ENCODE measurements at regions not wholly inside any gene's neighbourhood (a gene's known extent, or its start where the extent isn't known, plus 50 kb on each side); places are given as distances from the start of the nearest gene placed in this dataset.
A peak's percentile ranks its signal among the peaks of the same experiment; 100 is the strongest.

DNA sequence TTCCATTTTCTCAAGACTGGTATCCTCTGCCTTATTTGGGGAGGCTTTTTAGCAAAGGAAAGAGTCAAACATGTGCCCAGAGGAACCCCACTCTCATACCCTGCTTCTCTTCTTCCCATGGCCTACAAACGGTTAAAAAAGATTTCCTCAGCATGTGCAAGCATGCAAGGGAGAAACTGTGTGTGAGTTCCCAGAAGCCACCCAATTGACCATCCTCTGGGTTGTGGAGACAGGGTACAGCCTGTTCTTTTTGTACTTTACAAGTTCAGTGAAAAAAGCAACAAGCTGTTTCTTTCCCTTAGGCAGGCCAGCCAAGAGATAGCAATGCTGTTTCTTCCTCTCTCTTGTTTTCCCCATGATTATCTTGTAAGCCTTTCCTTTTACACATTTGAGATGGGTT lies 68.8 kb upstream of the MTPN start:
- Mint-ChIP-seq H3K4me3 (no peak overlapping the region), H3K36me3 (ENCODE audit: low read depth) (peaks cover 10% of the 10 kb centered on the region), H3K27me3 (ENCODE audit: low read depth, poor library complexity) (peaks cover 2% of the 10 kb centered on the region), H3K9me3 (peaks cover 40% of the 10 kb centered on the region), H3K27ac (no peak overlapping the region), H3K4me1 (peaks cover 24% of the 10 kb centered on the region)
- TF ChIP-seq, protein P1, sequence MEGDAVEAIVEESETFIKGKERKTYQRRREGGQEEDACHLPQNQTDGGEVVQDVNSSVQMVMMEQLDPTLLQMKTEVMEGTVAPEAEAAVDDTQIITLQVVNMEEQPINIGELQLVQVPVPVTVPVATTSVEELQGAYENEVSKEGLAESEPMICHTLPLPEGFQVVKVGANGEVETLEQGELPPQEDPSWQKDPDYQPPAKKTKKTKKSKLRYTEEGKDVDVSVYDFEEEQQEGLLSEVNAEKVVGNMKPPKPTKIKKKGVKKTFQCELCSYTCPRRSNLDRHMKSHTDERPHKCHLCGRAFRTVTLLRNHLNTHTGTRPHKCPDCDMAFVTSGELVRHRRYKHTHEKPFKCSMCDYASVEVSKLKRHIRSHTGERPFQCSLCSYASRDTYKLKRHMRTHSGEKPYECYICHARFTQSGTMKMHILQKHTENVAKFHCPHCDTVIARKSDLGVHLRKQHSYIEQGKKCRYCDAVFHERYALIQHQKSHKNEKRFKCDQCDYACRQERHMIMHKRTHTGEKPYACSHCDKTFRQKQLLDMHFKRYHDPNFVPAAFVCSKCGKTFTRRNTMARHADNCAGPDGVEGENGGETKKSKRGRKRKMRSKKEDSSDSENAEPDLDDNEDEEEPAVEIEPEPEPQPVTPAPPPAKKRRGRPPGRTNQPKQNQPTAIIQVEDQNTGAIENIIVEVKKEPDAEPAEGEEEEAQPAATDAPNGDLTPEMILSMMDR (IDR thresholded peaks at IDR 0.05): no peak
- no peak for DNase-seq

DNA sequence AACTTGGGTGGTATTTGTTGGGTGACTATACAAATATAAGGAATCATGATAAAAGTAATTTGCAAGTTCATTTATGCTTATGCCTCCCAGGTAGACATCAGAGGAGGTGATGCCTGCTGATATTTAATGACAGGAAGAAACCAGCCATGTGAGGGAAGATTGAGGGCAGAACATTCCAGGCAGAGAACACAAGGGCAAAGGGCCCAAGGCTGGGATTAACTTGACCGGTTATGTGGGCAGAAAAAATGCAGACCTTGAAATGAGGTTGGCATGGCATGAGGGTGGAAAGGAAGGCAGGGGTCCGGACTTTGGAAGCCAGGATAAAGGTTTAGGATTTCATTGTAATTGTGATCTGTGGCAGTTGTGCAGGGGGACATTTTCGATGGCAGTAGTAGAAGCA lies 68.0 kb upstream of the MTPN start:
- DNase-seq: no peak
- Mint-ChIP-seq H3K4me1 (peaks cover 19% of the 10 kb centered on the region), H3K27me3 (ENCODE audit: low read depth, poor library complexity) (peaks cover 2% of the 10 kb centered on the region), H3K4me3 (no peak overlapping the region), H3K36me3 (ENCODE audit: low read depth) (peaks cover 10% of the 10 kb centered on the region), H3K9me3 (peaks cover 40% of the 10 kb centered on the region), H3K27ac (no peak overlapping the region)
- TF ChIP-seq, protein P1 (IDR thresholded peaks at IDR 0.05): no peak

DNA sequence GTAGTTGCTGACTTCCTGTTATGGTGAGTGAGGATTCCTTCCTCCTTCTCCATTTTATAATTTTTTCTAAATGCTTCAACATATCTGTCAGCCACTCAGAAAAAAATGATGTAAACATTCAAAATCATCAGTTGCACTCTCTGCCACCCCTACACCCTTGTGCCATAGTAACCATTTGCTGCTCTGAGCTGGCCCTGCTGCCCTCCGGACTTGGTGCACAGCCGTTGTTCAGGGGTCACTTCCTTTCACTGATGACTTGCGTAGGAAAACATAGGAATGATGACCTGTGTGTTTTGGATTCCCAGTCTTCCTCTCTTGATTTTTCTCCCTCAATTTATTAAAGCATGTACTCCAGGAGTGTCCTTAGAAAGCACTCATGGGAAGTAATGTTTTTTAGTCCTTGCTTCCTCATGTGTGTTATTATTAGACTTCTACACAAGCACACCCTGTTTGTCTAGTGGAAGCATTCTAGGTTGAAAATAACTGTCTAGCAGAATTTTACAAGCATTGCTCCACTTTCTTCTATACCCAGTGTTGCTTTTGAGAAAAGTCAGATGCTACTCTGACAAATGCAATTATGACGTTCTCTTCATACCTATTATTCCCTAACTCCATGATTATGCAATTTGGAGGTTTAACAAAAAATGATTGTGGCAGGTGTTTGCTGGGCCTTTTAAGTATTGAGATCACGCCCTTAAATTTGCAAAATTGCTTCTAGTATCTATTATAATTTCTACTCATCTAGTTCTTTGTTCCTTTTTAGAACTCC lies 62.6 kb upstream of the MTPN start:
- peaks cover 18% of the 10 kb centered on the region for H3K9me3 Mint-ChIP-seq
- no peak overlapping the region for H3K27ac Mint-ChIP-seq
- H3K36me3 Mint-ChIP-seq (ENCODE audit: low read depth): peaks cover 4% of the 10 kb centered on the region

DNA sequence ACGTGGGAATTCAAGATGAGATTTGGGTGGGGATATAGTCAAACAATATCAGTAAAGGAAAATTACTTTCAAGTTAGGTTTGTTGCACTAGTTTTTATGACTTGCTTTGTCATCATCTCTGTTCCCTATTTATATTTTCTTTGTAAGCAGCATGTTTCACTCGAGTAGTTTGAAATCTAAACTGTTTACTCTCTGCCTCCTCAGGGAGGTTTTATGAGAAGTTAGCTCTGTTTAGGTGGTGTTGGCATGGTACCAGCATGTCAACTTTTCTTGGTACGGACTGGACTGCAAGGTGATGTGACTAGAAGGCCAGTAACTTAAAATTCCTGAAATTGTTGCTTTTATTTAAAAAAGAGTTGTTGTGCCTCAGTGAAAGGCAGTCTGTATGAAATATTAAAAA lies 59.2 kb upstream of the MTPN start:
- DNase-seq: no peak
- Mint-ChIP-seq H3K36me3 (ENCODE audit: low read depth) (peaks cover 4% of the 10 kb centered on the region), H3K4me1 (peaks cover 61% of the 10 kb centered on the region), H3K27me3 (ENCODE audit: low read depth, poor library complexity) (peaks cover 1% of the 10 kb centered on the region), H3K4me3 (no peak overlapping the region), H3K9me3 (peaks cover 8% of the 10 kb centered on the region), H3K27ac (peak overlapping the region; percentile 62)
- TF ChIP-seq, protein P1 (IDR thresholded peaks at IDR 0.05): no peak

More for the DNA sequence above, 62.6 kb upstream of the MTPN start:
- H3K4me1 Mint-ChIP-seq: peaks cover 37% of the 10 kb centered on the region
- TF ChIP-seq, protein P1 (IDR thresholded peaks at IDR 0.05): no peak
- peaks cover 2% of the 10 kb centered on the region for H3K27me3 Mint-ChIP-seq (ENCODE audit: low read depth, poor library complexity)
- no peak overlapping the region for H3K4me3 Mint-ChIP-seq
- no peak for DNase-seq

DNA sequence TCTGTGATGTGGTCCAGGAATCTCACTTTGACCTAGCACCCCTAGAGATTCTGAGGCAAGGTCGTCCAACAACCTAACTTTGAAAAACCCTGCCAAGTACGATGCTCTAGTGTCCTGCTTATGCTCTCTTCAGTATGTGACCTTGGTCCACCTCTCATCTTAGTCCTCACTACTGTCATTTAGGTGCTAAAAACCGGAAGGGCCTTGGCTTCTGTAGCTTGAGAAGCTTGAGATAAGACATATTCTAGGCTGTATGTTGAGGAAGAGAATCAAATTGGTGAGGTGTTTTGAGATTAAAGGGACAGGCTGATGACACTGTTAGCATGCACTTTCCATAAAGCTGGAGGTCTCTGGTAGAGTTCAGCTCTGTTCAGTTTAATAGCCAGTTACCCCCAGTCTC lies 57.0 kb upstream of the MTPN start:
- peaks cover 4% of the 10 kb centered on the region for H3K36me3 Mint-ChIP-seq (ENCODE audit: low read depth)
- peaks cover 8% of the 10 kb centered on the region for H3K9me3 Mint-ChIP-seq
- peak overlapping the region; percentile 94 for H3K27ac Mint-ChIP-seq
- H3K4me3 Mint-ChIP-seq: no peak overlapping the region
- H3K4me1 Mint-ChIP-seq: peaks cover 50% of the 10 kb centered on the region
- DNase-seq: no peak
- H3K27me3 Mint-ChIP-seq (ENCODE audit: low read depth, poor library complexity): no peaks in the 10 kb centered on the region
- TF ChIP-seq, protein P1 (IDR thresholded peaks at IDR 0.05): no peak
